Body of pancreas (tissue), 4 donors: ENCODE measurements at regions not wholly inside any gene's neighbourhood (a gene's known extent, or its start where the extent isn't known, plus 50 kb on each side); places are given as distances from the start of the nearest gene placed in this dataset.

ENCODE experiments used
- POLR2A ChIP-seq, 3 donors: fragments of 450-650 bp; IDR thresholded peaks; one replicate each; pipeline ENCODE4 v1.6.1; 2016; ENCODE audit warnings: antibody characterized with exemption in 3 of 3, mild to moderate bottlenecking in 2 of 3
- TF ChIP-seq, protein P1 (sequence below), 7 experiments: fragments of 450-650 bp in 4 of 7; fragments of 200-600 bp in 3 of 7; sonication (generic) in 3 of 7; IDR thresholded peaks; one replicate each; pipeline ENCODE4 v1.5.1; 2016 to 2019; ENCODE audit warnings: antibody characterized with exemption in 7 of 7

DNA sequence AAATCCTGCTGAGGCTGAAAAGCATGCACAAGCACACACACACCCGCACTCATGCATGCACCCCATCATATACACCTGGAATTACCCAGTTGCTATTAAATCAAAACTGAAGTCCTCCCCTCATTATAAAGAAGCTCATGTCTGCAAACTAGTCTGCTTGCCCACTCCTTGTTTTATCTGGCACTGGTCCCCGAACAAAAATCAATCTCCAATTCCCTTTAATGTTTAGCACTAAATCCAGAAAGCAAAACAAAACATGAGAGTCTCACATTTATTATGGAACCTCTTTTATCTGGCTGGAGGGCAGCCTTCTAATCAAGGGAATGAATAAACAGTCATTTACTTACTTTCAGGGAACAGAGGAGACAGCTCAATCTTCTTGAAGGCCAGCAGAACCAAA lies 1093.4 kb upstream of the FLRT2 start:
- TF ChIP-seq, protein P1, sequence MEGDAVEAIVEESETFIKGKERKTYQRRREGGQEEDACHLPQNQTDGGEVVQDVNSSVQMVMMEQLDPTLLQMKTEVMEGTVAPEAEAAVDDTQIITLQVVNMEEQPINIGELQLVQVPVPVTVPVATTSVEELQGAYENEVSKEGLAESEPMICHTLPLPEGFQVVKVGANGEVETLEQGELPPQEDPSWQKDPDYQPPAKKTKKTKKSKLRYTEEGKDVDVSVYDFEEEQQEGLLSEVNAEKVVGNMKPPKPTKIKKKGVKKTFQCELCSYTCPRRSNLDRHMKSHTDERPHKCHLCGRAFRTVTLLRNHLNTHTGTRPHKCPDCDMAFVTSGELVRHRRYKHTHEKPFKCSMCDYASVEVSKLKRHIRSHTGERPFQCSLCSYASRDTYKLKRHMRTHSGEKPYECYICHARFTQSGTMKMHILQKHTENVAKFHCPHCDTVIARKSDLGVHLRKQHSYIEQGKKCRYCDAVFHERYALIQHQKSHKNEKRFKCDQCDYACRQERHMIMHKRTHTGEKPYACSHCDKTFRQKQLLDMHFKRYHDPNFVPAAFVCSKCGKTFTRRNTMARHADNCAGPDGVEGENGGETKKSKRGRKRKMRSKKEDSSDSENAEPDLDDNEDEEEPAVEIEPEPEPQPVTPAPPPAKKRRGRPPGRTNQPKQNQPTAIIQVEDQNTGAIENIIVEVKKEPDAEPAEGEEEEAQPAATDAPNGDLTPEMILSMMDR (IDR thresholded peaks at IDR 0.05): no peak
- no peak for TF ChIP-seq POLR2A (IDR thresholded peaks at IDR 0.05)
